Memory B cell (primary cell): ENCODE measurements at regions not wholly inside any gene's neighbourhood (a gene's known extent, or its start where the extent isn't known, plus 50 kb on each side); places are given as distances from the start of the nearest gene placed in this dataset.

Experiments used
- ATAC-seq: fragments of 150-1000 bp; cut with Tn5 transposase; 2 replicates; pipeline ENCODE4 v1.10.0; 2021; ENCODE audit warnings: low read depth, mild to moderate bottlenecking, moderate library complexity
- DNase-seq, 2 donors: peaks; one replicate each; pipeline ENCODE4 v3.0.0; 2022; ENCODE audit warnings: low spot score in 2 of 2
- H3K27ac Mint-ChIP-seq: one replicate; pipeline ENCODE4 v1.8.0; 2022; ENCODE audit warnings: mild to moderate bottlenecking, moderate library complexity, mixed read lengths
- H3K27me3 Mint-ChIP-seq: one replicate; pipeline ENCODE4 v1.8.0; 2022; ENCODE audit warnings: mixed read lengths
- H3K36me3 Mint-ChIP-seq: one replicate; pipeline ENCODE4 v1.8.0; 2022; ENCODE audit warnings: mild to moderate bottlenecking, mixed read lengths
- H3K4me1 Mint-ChIP-seq: one replicate; pipeline ENCODE4 v1.8.0; 2022; ENCODE audit warnings: mixed read lengths
- H3K4me3 Mint-ChIP-seq: one replicate; pipeline ENCODE4 v1.8.0; 2022; ENCODE audit warnings: mild to moderate bottlenecking, moderate library complexity, mixed read lengths
- H3K9me3 Mint-ChIP-seq: one replicate; pipeline ENCODE4 v1.8.0; 2022; ENCODE audit warnings: mixed read lengths

DNA sequence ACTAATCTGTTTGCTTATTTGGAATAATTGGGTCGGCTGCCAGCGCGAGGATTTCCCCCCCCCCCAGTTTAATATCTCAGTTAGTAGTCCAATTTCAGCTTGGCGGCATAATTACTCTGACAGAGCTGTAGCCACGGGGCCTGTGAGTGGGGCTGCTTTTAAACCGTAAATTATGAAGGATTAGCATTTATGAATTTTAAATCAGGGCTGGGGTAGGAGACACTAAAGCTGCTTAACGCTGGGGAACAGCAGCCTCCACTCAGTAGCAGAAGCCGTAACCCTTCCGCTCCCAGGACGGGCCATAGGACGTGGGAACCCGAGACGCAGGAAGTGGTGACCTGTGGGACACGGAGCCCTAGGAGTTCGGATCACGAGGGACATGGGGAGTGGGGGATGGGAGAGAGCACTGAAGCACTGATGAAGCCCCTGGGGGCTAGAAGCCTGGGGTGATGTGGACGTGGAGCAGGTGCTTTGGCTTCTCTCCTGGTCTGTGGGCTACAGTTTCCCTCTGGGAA, 66.2 kb upstream of the LMO1 start:
- Mint-ChIP-seq H3K27ac (no peak overlapping the region), H3K4me1 (peaks cover 25% of the 10 kb centered on the region), H3K36me3 (no peaks in the 10 kb centered on the region), H3K9me3 (no peaks in the 10 kb centered on the region), H3K4me3 (no peak overlapping the region), H3K27me3 (peaks cover 3% of the 10 kb centered on the region)
- DNase-seq (no peak), ATAC-seq (no peak)

DNA sequence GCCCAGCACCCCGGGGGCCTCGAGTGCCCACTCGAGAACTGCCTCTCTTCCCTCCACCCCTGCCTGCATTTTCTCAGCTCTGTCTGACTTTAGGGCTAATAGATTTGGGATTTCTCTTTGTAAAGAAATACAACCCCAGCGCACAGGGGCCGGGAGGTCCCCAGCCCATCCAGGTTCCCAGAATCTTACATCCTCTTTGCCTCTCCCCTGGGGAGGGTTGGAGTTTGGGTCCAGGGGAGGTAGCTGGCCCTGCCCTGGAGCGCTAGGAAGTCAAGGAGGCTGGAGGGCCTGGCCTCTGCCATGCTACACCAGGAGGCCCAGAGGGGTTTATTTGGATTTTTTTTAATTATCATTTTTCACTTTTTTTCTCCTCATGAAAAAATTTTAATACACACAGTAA, 65.7 kb upstream of the LMO1 start:
- Mint-ChIP-seq H3K4me3 (no peak overlapping the region), H3K27me3 (peaks cover 3% of the 10 kb centered on the region), H3K9me3 (no peaks in the 10 kb centered on the region), H3K4me1 (peaks cover 25% of the 10 kb centered on the region), H3K27ac (no peak overlapping the region), H3K36me3 (no peaks in the 10 kb centered on the region)
- no peak for DNase-seq
- no peak for ATAC-seq

DNA sequence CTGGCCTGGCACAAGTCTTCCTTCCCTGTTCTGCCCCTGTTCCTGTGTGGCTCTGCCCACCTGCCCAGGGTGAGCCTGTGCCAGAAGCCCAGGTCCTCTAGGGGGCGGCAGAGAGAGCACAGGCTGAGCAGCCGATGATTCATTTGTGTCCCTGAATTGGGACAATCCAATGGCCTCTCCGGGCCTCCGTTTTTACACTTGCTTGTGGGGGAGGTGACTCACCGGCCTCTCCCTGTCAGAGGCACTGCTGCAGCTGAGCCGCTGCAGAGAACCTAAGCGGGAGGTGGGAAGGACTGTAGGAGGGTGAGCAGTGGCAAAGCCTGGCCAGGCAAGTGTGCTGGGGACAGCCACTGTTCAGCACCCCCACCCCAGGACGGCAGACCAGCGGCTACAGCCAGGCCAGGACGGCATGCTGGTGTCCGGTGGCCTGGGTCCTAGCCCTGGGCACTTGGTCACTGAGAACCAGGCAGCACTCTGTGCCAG, 65.2 kb upstream of the LMO1 start:
- Mint-ChIP-seq H3K4me1 (peaks cover 25% of the 10 kb centered on the region), H3K27ac (no peak overlapping the region), H3K27me3 (peaks cover 3% of the 10 kb centered on the region), H3K36me3 (no peaks in the 10 kb centered on the region), H3K4me3 (no peak overlapping the region), H3K9me3 (no peaks in the 10 kb centered on the region)
- peak; percentile 60 for ATAC-seq
- peak; percentile 57 to 78 for DNase-seq

DNA sequence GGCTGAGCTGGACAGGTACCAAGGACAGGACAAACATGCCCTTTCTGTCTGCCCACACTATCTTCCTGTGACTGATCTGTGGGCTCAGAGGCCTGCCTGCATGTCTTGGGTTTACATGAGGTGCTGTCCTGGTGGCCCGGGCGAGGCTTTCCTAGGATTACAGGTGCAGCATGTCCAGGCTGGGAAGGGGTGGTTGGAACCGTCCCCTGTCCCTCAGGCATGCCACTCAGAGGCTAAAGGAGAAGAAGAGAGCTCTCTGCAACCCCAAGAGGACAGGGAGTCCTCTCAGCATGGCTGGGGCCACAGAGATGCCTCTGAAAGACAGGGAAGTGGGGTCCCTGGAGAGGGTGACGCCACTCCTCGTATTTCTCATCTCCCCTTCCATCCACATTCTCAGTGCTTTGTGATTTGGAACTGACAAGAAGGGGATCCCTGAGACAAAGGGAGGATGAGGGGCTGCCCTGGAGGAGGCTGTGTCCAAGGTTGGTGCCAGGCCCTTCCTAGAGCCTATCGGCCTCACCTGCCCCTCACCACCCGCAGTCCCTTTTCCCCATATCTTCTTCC, 64.6 kb upstream of the LMO1 start:
- no peaks in the 10 kb centered on the region for H3K9me3 Mint-ChIP-seq
- no peak overlapping the region for H3K4me3 Mint-ChIP-seq
- H3K36me3 Mint-ChIP-seq, result no peaks in the 10 kb centered on the region
- no peak for DNase-seq
- ATAC-seq, result no peak
- H3K27ac Mint-ChIP-seq, result no peak overlapping the region
- peaks cover 3% of the 10 kb centered on the region for H3K27me3 Mint-ChIP-seq
- peaks cover 25% of the 10 kb centered on the region for H3K4me1 Mint-ChIP-seq

DNA sequence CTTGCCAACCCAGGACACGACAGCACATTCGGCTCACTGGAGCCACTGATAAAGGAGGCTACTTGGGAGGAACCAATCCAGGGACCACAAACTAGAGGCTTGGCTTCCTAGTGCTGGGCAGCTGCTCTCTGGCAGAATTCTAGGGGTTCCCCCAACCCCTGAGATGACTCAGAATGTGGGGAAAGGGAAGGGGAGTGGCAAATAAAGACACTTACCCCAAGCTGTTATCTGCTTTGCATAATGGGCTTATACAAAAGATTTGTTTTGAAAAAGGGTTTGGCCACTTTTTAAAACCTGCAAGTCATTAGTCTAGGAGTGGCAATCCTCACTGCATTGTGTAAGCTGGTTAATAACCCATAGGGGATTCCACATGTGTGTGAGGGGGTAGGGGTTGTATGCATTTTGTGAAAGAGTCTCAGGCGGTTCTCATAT, 64.1 kb upstream of the LMO1 start:
- Mint-ChIP-seq H3K4me1 (peaks cover 25% of the 10 kb centered on the region), H3K27ac (no peak overlapping the region), H3K4me3 (no peak overlapping the region), H3K27me3 (peaks cover 5% of the 10 kb centered on the region), H3K9me3 (no peaks in the 10 kb centered on the region), H3K36me3 (no peaks in the 10 kb centered on the region)
- DNase-seq (no peak), ATAC-seq (peak; percentile 73)

DNA sequence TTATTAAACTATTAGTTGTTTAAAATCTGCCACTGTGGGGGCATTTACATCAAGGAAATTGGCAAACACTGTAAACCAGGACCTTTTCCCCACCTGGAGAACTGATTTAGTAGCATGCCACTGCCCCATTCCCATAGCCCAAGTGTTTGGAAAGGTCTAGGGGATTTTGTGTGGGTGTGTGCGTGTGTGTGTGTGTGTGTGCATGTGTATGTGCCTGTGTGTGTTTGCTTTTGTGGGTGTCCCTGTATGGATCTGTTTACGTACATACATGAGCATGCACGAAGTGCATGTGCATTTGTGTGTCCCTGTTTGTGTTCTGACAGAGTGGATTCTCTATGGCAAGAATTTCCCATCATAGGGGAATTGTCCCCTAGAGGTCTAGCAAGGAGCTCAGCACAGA, 62.7 kb upstream of the LMO1 start:
- no peak overlapping the region for H3K27ac Mint-ChIP-seq

DNA sequence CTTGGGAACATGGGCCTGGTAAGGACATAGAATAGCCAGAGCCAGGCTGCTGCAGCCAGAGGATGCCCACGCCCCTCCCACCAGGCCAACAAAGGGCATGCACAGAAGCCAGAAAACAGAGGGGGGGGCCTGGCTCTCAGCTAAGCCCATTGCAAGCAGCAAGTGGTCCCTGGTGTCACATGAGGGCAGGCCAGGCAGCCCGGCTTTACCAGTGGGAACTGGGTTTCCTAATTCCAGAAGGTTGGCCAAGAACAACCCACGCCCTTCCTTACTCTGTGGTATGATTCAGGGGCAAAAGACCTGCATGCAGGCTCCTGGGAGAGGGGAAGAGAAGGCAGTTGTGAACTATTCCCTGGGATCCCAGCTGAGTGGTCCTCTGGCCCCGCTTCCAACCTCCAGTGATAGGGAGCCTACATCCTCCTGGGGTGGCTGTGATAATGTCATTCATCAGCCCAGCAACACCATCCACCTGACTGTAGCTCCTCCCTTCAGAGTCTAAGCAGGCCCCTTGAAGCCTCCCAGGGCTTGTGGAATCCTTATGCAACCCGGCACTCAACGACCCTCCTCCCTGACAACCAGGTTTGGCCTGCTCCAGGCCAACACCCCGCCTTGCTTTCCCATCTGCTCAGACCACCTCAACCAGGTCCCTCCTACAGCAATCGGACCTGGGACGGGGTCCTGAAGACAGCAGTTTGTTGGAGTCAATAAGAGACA, 62.1 kb upstream of the LMO1 start:
- Mint-ChIP-seq H3K27ac (no peak overlapping the region), H3K9me3 (no peaks in the 10 kb centered on the region), H3K36me3 (no peaks in the 10 kb centered on the region), H3K4me1 (peaks cover 9% of the 10 kb centered on the region), H3K27me3 (peaks cover 7% of the 10 kb centered on the region), H3K4me3 (no peak overlapping the region)
- no peak for ATAC-seq
- no peak for DNase-seq

More for the DNA sequence above, 62.7 kb upstream of the LMO1 start:
- Mint-ChIP-seq H3K36me3 (no peaks in the 10 kb centered on the region), H3K4me1 (peaks cover 14% of the 10 kb centered on the region), H3K27me3 (peaks cover 7% of the 10 kb centered on the region), H3K9me3 (no peaks in the 10 kb centered on the region), H3K4me3 (no peak overlapping the region)
- ATAC-seq (no peak), DNase-seq (no peak)

DNA sequence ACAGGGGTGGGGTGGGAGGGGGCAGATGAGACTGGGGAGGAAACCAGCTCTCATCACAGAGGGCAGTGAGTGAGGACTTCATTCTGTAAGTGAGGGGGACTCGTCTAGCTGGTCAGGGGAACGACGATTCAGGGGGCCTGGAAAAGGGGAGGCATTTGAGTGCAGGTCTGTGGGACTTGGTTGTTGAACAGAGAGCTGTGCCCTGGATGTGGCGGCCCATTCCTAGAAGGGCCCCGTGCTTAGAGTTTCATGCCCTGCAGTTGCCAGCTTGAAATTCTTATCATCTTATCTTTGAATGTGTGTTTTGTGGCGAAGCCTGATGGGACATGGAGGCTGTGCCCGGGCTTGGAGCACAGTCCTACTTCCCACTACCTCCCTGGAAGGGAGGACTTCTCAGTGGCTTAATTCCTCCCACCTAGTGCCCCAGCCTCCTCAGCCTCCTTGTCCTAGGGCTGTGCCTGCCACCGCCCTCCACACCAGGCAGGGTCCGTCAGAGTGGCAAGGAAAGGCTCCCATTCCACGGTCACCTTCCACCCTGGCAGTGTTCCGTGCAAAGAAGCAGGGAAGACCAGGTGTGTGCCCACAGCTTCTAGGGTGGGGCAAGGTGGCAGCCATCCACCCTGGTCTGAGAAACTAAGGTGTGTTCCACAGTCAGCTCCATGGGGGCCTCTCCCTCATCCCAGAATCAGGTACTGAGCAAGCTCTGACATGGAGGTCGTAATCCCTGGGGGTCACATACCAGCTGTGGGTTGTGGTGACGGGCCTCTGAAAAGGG, 59.7 kb upstream of the LMO1 start:
- peaks cover 6% of the 10 kb centered on the region for H3K4me1 Mint-ChIP-seq
- H3K9me3 Mint-ChIP-seq, result no peaks in the 10 kb centered on the region
- H3K27me3 Mint-ChIP-seq, result peaks cover 13% of the 10 kb centered on the region
- no peaks in the 10 kb centered on the region for H3K36me3 Mint-ChIP-seq
- ATAC-seq, result no peak
- no peak overlapping the region for H3K27ac Mint-ChIP-seq
- no peak overlapping the region for H3K4me3 Mint-ChIP-seq
- DNase-seq, result no peak

DNA sequence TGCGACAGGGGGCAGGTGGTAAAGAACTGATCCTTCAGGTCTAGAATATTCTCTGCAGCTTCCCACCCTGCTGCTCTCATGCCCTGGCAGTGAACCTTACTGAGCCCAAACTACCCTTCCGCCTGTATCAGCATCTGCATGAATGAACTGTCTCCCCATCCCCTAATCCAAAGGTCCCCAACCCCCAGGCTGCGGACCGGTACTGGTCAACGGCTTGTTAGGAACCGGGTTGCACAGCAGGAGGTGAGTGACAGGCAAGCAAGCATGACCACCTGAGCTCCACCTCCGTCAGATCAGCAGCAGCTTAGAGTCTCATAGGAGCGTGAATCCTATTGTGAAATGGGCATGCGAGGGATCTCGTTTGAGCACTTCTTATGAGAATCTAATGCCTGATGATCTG, 58.2 kb upstream of the LMO1 start:
- H3K36me3 Mint-ChIP-seq, result no peaks in the 10 kb centered on the region
- DNase-seq (no peak), ATAC-seq (no peak)
- H3K9me3 Mint-ChIP-seq, result no peaks in the 10 kb centered on the region
- no peak overlapping the region for H3K4me3 Mint-ChIP-seq
- H3K27ac Mint-ChIP-seq, result no peak overlapping the region
- H3K27me3 Mint-ChIP-seq, result peaks cover 15% of the 10 kb centered on the region
- no peaks in the 10 kb centered on the region for H3K4me1 Mint-ChIP-seq

DNA sequence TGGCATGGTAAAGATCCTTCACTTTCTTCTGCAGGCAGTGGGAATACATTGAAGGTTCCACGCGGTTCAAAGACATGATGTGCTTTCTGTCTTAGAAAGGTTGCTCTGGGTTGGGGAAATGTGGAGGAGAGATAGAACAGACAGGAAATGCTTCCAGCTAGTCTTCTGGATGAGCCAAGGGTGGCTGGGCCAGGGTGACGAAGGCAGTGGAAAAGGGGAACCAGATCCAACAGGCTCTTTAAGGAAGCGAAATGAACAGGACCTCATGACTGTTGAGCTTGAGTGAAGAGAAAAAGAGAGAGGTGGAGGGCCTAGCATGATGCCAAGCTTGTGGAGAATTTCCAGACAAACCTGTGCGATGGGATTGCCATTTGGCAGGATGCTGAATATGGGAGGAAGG, 56.4 kb upstream of the LMO1 start:
- DNase-seq (no peak), ATAC-seq (no peak)
- Mint-ChIP-seq H3K9me3 (no peaks in the 10 kb centered on the region), H3K4me1 (no peaks in the 10 kb centered on the region), H3K36me3 (no peaks in the 10 kb centered on the region), H3K27ac (no peak overlapping the region), H3K27me3 (peaks cover 14% of the 10 kb centered on the region), H3K4me3 (no peak overlapping the region)

DNA sequence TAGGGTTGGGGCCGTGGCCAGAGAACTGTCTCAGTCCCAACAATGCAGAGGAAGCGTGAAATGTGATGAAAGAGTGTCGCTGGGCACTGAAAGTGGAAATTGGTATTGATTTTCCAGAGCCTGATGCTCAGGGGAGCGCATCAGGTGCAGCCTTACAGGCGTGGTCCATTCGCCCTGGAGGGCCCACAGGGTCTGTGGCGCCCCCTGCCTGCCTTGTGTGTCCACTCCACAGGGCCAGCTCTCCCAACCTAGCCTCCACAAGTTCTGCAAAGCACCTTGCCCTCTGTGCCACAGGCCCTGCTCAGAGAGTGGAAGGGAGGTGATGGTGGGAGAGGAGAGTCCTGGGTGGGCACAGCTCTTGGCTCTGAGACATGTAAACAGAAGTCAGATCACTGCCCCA, 54.9 kb upstream of the LMO1 start:
- H3K4me1 Mint-ChIP-seq, result no peaks in the 10 kb centered on the region

DNA sequence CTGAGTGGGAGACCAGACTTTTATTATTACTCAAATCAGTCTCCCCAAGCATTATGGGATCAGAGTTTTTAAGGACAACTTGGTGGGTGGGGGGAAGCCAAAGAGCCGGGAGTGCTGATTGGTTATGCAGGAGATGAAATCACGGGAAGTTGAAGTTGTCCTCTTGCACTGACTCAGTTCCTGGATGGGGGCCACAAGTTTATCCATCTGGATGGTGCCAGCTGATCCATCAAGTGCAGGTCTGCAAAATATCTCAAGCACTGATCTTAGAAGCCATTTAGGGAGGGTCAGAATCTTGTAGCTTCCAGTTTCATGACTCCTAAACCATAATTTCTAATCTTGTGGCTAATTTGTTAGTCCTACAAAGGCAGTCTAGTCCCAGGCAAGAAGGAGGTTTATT, 53.5 kb upstream of the LMO1 start:
- DNase-seq (no peak), ATAC-seq (no peak)
- no peak overlapping the region for H3K4me3 Mint-ChIP-seq
- no peaks in the 10 kb centered on the region for H3K4me1 Mint-ChIP-seq
- peaks cover 10% of the 10 kb centered on the region for H3K27me3 Mint-ChIP-seq
- H3K36me3 Mint-ChIP-seq, result no peaks in the 10 kb centered on the region
- H3K9me3 Mint-ChIP-seq, result no peaks in the 10 kb centered on the region
- no peak overlapping the region for H3K27ac Mint-ChIP-seq

More for the DNA sequence above, 54.9 kb upstream of the LMO1 start:
- Mint-ChIP-seq H3K27me3 (peaks cover 14% of the 10 kb centered on the region), H3K36me3 (no peaks in the 10 kb centered on the region), H3K27ac (no peak overlapping the region), H3K4me3 (no peak overlapping the region), H3K9me3 (no peaks in the 10 kb centered on the region)
- ATAC-seq (no peak), DNase-seq (no peak)

DNA sequence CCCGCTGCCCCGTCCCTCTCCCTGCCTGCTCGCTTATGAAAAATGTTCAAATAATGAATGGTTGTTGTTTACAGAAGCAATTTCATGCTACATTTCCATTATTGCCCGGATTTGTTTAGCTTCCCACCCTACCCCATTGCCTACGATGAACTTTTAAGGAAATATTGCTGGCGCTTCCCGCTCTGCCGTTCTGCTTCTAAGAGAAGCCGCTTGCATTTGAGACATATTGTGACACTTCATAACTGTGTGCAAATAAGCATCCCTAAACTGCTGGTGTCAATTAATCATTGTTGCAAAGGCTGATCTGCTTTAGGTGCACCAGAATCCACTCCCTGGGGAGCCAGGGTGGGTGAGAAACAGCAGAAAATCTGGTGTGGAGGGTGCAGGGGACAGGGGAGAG, 52.3 kb upstream of the LMO1 start:
- Mint-ChIP-seq H3K36me3 (no peaks in the 10 kb centered on the region), H3K27ac (no peak overlapping the region), H3K4me1 (no peaks in the 10 kb centered on the region), H3K4me3 (no peak overlapping the region), H3K27me3 (peaks cover 10% of the 10 kb centered on the region), H3K9me3 (no peaks in the 10 kb centered on the region)
- DNase-seq (no peak), ATAC-seq (no peak)

DNA sequence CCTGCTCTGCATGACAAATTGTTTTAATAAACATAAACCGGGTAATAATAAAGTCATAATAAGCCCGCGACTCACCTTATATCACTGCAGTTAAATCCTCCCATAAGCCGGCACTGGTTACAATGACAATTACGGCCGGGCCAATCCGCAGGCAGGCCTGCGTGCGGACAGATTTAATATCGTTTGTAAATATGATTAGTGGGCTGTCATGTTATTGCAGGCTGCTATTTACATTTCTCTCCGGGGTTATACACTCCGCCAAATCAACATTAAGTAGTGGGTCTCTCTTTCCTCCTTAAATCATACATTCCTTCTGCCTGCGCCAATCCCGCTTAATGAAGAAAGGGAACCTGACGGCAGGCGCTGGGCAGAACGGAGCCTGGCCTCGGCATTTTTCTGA, 51.8 kb upstream of the LMO1 start:
- Mint-ChIP-seq H3K9me3 (no peaks in the 10 kb centered on the region), H3K27ac (no peak overlapping the region), H3K4me3 (no peak overlapping the region), H3K4me1 (no peaks in the 10 kb centered on the region), H3K36me3 (no peaks in the 10 kb centered on the region), H3K27me3 (peaks cover 8% of the 10 kb centered on the region)
- ATAC-seq, result no peak
- no peak for DNase-seq
